Activated CD8-positive, alpha-beta memory T cell treated with anti-CD3 and anti-CD28 coated beads, Interleukin-2, amount 10 ng/mL, durations not matched to agents 7 days and 5 days (primary cell): ENCODE measurements at regions not wholly inside any gene's neighbourhood (a gene's known extent, or its start where the extent isn't known, plus 50 kb on each side); places are given as distances from the start of the nearest gene placed in this dataset.
"Not testable (repeated sequence)": the region's sequence is repeated elsewhere in the genome, so short reads cannot be mapped to it uniquely, and the experiment has no call there.

Experiments
- ATAC-seq: fragments of 150-1000 bp; cut with Tn5 transposase; one replicate; pipeline ENCODE4 v1.10.0; 2021; ENCODE audit warnings: moderate library complexity
- CTCF ChIA-PET: fragments of 350-600 bp; sonication (Branson Sonifier 250); formaldehyde crosslinking; loops from one replicate; lab custom pipeline; 2021; ENCODE audit warnings: antibody characterized with exemption; lab: Charles Lee
- DNase-seq: peaks from one replicate; pipeline ENCODE4 v3.0.0-alpha.2; 2020
- H3K27ac Mint-ChIP-seq: one replicate; pipeline ENCODE4 v1.8.0; 2021; ENCODE audit warnings: mild to moderate bottlenecking, mixed read lengths
- H3K27me3 Mint-ChIP-seq: one replicate; pipeline ENCODE4 v1.8.0; 2021; ENCODE audit warnings: mixed read lengths
- H3K36me3 Mint-ChIP-seq: one replicate; pipeline ENCODE4 v1.8.0; 2021; ENCODE audit warnings: mild to moderate bottlenecking, mixed read lengths
- H3K4me1 Mint-ChIP-seq: one replicate; pipeline ENCODE4 v1.8.0; 2021; ENCODE audit warnings: mixed read lengths
- H3K4me3 Mint-ChIP-seq: one replicate; pipeline ENCODE4 v1.8.0; 2021; ENCODE audit warnings: mild to moderate bottlenecking, moderate library complexity, mixed read lengths
- H3K9me3 Mint-ChIP-seq: one replicate; pipeline ENCODE4 v1.8.0; 2022; ENCODE audit warnings: low read depth, mixed read lengths

DNA sequence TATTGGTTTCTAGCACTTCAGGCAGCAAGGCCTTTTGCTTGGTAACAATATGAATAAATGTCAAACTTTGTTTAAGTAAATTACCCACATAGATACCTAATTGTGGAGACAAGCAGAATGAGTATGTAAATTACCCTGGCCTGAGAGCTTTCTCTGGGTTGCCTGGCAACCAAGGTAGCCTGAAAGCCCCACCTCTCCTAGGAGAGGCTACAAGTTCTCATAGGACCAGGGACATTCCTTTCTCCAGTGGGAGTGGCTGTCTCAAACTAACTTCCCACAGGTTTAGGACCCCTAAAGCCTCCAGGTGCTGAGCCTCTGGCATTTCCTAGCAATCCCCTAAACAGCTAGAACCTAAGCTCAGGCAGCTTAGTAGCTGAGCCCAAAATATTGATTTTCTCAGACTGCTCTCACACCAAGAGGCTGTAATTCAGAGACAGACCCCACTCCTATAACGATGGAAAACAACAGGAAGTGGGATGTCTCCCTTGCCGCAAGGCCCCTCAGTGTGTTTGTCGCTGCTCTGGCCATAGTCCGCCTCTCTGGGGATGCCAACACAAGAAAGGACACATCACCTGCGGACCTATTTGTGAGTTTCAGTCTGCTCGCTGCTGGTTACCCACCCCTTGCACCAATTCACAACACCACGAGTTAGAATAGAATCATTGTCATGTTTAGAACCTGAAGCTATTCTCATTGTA, 207.3 kb downstream of the DLEU7 start:
- Mint-ChIP-seq H3K9me3 (no peaks in the 10 kb centered on the region), H3K27ac (no peak overlapping the region), H3K36me3 (no peaks in the 10 kb centered on the region), H3K4me3 (no peak overlapping the region), H3K27me3 (peaks cover 2% of the 10 kb centered on the region), H3K4me1 (peaks cover 2% of the 10 kb centered on the region)
- ATAC-seq (no peak), DNase-seq (no peak)
- CTCF ChIA-PET, result interaction anchor here (0.7 kb wide), 1 partner anchor 315 kb away, joined by 3 read pairs; no protein-coding TSS in a partner anchor

DNA sequence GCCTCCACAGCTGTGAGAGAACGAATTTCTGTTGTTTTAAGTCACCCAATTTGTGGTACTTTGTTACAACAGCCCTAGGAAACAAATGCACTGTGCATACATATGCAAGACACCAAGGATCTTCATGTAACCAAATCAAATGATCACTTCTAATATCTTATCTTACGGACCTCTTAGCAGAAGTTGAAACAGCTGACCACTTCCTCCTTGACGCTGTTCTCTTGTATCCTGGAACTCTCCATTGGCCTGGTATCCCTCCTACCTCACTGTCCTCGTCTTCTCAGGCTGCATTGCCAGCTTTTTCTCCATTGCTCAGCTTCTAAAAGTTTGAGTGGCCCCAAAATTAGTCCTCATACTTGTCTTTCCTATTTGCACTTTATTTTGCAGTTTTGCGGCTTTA, 200.4 kb downstream of the DLEU7 start:
- H3K36me3 Mint-ChIP-seq, result no peaks in the 10 kb centered on the region
- no peak overlapping the region for H3K4me3 Mint-ChIP-seq
- no peaks in the 10 kb centered on the region for H3K9me3 Mint-ChIP-seq
- no peak overlapping the region for H3K27ac Mint-ChIP-seq
- H3K4me1 Mint-ChIP-seq, result peaks cover 2% of the 10 kb centered on the region
- peaks cover 2% of the 10 kb centered on the region for H3K27me3 Mint-ChIP-seq
- CTCF ChIA-PET, result no interaction called here
- no peak for ATAC-seq
- no peak for DNase-seq

DNA sequence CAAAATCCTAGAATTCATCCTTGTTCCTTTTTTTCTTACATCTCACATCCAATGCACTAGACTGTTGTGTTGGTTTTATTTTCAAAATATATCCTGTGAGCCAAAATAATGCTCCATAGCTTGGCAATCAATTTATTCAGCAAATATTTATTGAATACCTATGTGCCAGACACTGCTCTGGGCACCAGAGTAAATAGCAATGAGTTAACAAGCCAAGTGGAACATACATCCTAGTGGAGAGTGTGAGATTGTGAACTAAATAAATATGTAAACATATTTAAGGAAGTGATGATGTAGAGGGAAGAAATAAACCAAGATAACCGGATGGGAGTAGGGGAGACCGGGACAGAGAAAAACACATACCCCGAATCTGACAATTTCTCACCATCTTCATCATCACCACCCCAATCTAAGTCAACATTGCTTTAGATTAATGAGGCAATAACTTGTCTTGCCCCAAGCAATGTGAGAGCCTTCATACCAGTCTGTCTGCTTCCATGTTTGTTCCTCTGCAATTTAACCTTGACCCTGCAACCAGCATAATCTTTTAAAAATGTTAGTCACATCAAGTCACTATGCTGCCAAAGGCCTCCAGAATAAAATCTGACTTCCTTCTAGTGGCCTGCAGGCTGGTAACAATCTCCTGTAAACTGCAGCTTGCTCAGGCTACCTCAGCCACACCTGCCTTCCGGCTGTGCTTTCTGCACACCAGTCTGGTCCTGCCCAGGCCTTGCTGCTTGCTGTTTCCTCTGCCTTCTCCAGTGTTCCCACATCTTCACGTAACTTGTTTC, 199.2 kb downstream of the DLEU7 start:
- Mint-ChIP-seq H3K4me3 (no peak overlapping the region), H3K4me1 (peaks cover 2% of the 10 kb centered on the region), H3K27ac (no peak overlapping the region), H3K36me3 (no peaks in the 10 kb centered on the region), H3K27me3 (peaks cover 2% of the 10 kb centered on the region), H3K9me3 (no peaks in the 10 kb centered on the region)
- CTCF ChIA-PET, result no interaction called here
- ATAC-seq, result no peak
- no peak for DNase-seq

DNA sequence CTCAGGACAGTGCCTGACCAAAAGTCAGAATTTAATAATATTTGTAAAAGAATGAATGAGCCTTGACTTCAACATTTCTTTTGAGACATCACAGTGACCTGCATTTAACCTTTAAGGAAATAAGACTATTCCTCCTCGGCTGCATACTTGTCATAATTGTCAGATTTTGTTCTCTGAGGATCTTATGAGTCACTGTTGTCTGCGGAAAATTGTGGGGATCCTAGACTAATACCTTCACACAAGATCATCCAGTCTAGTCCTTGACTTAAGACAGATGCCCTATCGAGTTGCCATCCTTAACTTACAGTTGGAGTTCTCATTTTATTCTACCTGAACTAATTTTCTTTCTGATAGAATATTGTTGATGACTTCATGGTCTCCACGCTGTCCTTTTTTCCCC, 198.4 kb downstream of the DLEU7 start:
- DNase-seq, result no peak
- Mint-ChIP-seq H3K4me1 (peaks cover 2% of the 10 kb centered on the region), H3K27me3 (peaks cover 2% of the 10 kb centered on the region), H3K9me3 (no peaks in the 10 kb centered on the region), H3K36me3 (no peaks in the 10 kb centered on the region), H3K27ac (no peak overlapping the region), H3K4me3 (no peak overlapping the region)
- ATAC-seq, result no peak
- CTCF ChIA-PET, result no interaction called here

DNA sequence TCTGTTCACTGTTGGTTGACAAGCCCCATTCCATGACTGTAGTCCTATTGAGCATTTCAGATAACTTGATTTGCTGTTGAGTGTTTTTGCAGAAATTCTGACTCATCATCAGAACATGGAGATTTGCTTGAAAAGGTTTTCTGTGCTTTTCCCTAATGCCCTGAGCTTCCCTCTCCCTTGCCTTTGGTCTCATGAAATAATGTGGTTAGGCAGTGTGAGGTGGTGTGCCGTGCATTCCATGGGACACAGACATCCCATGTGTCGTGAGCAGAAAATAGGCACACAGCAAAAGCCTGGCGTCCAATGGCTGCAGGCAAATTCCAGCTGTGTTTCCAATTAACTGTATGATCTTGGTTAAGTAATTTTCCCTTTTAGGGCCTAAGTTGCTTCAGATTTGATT, 197.4 kb downstream of the DLEU7 start:
- CTCF ChIA-PET, result no interaction called here
- H3K4me3 Mint-ChIP-seq, result no peak overlapping the region
- H3K27ac Mint-ChIP-seq, result no peak overlapping the region
- H3K9me3 Mint-ChIP-seq, result no peaks in the 10 kb centered on the region
- DNase-seq (no peak), ATAC-seq (no peak)
- H3K36me3 Mint-ChIP-seq, result no peaks in the 10 kb centered on the region
- no peaks in the 10 kb centered on the region for H3K4me1 Mint-ChIP-seq
- H3K27me3 Mint-ChIP-seq, result peaks cover 4% of the 10 kb centered on the region

DNA sequence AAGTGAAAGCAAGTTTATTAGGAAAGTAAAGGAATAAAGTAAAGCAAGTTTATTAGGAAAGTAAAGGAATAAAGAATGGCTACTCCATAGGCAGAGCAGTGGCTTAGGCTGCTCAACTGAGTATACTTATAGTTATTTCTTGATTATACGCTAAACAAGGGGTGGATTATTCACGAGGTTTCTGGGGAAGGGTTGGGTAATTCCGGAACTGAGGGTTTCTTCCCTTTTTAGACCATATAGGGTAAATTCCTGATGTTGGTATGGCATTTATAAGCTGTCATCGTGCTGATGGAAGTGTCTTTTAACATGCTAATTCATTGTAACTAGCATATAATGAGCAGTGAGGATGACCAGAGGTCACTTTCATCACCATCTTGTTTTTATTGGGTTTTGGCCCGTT, 194.3 kb downstream of the DLEU7 start:
- Mint-ChIP-seq H3K27me3 (peaks cover 5% of the 10 kb centered on the region), H3K4me1 (no peaks in the 10 kb centered on the region), H3K4me3 (no peak overlapping the region), H3K27ac (no peak overlapping the region), H3K9me3 (no peaks in the 10 kb centered on the region), H3K36me3 (no peaks in the 10 kb centered on the region)
- CTCF ChIA-PET, result no interaction called here
- ATAC-seq, result no peak
- DNase-seq, result no peak

DNA sequence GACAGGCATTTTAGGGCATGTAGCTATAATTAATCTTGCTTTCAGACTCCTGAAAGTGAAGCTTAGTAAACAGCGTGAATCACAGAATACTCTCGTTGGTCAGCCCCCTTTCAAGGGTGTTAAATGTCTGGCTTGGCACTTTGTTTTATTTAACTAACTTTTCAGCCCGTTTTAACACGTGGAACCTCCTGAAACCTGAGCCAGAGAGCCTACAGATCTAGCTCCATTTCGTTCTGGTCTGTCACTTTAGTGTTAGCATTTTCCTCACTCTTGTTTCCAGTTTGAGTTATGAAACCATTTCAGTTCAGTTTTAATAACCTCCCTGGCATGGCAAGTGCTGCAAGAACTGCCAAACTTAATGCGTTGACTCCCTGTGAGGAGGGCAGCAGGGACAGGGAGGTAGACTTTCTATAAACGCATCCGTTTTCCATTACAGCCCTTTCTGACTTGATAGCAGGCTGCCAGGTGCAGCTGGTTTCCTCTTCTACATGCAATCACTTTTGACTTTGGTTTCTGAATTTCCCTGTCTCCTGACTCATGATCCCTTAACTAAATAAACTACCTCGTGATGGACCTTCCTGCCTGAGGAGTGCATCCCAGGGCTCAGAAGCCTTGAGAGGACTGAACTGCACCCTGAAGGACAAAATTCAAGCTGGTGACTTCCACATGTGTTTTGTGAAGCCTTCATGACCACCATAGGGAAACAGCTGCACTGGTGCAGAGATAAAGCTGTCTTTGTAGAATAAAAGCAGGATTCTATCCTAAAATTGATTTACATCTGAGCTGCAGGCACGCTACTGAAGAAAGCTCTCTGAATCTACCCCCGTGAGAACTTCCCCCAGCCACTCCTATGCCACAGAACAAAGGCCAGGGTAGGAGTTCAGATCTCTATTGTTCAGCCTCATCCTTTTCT, 192.6 kb downstream of the DLEU7 start:
- no peaks in the 10 kb centered on the region for H3K9me3 Mint-ChIP-seq
- no peak for ATAC-seq
- peaks cover 5% of the 10 kb centered on the region for H3K27me3 Mint-ChIP-seq
- H3K27ac Mint-ChIP-seq, result no peak overlapping the region
- H3K4me1 Mint-ChIP-seq, result no peaks in the 10 kb centered on the region
- no peak for DNase-seq
- CTCF ChIA-PET, result no interaction called here
- H3K4me3 Mint-ChIP-seq, result no peak overlapping the region
- H3K36me3 Mint-ChIP-seq, result no peaks in the 10 kb centered on the region

DNA sequence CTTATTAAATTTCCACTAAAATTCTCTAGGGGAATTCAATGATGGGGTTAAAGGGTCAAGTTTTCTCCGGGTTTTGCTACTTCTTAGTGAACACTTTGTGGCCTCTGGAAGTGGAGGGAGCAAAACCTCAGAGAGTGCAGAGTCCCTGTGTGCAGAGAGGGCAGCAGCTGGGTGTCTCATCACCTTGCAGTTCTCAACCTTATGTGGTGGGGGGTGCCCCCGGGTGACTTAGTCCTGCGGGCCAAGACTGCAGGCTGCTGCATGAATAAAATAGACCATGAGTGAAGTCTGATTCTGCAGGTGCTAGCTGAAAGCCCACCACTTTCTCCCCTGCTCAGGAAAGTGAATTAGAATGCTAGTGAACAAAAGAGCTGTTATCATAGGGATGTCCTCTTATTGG, 191.6 kb downstream of the DLEU7 start:
- CTCF ChIA-PET, result no interaction called here
- H3K36me3 Mint-ChIP-seq, result no peaks in the 10 kb centered on the region

DNA sequence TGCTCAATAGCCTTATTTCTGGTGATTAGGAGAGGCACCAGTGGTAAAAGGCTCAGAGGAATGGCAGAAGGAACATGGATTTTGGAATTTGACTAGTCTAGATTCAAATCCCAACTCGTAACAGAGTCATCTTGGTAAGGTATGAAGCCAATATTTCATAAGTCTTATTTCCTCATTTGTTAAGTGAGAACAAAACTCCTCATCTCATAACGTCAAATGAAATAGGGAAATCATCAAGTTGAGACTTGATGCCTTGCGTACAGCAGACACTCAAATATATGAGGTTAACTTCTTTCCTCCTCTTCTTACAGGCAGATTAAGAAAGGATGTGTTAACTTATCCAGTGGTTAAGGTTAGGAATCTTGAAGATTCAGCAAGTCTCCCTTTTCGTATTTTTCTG, 189.2 kb downstream of the DLEU7 start:
- no peak overlapping the region for H3K4me3 Mint-ChIP-seq
- no peaks in the 10 kb centered on the region for H3K4me1 Mint-ChIP-seq
- CTCF ChIA-PET, result no interaction called here
- no peaks in the 10 kb centered on the region for H3K9me3 Mint-ChIP-seq
- peaks cover 5% of the 10 kb centered on the region for H3K27me3 Mint-ChIP-seq
- ATAC-seq (no peak), DNase-seq (no peak)
- H3K36me3 Mint-ChIP-seq, result no peaks in the 10 kb centered on the region
- no peak overlapping the region for H3K27ac Mint-ChIP-seq

More for the DNA sequence above, 191.6 kb downstream of the DLEU7 start:
- no peaks in the 10 kb centered on the region for H3K9me3 Mint-ChIP-seq
- H3K27me3 Mint-ChIP-seq, result peaks cover 5% of the 10 kb centered on the region
- no peak overlapping the region for H3K4me3 Mint-ChIP-seq
- no peaks in the 10 kb centered on the region for H3K4me1 Mint-ChIP-seq
- DNase-seq (no peak), ATAC-seq (no peak)
- H3K27ac Mint-ChIP-seq, result no peak overlapping the region

DNA sequence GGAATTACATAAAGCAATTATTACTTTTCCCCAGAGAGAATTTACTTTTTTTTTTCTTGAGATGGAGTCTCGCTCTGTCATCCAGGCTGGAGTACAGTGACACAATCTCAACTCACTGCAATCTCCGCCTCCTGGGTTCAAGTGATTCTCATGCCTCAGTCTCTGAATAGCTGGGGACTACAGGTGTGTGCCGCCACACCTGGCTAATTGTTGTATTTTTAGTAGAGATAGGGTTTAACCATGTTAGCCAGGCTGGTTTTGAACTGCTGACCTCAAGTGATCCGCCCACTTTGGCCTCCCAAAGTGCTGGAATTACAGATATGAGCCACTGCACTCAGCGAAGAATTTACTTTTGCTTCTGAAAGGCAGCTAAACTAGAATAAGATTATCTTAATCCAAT, 181.6 kb downstream of the DLEU7 start:
- H3K27ac Mint-ChIP-seq, DNase-seq, H3K4me3 Mint-ChIP-seq, H3K4me1 Mint-ChIP-seq, H3K27me3 Mint-ChIP-seq, H3K36me3 Mint-ChIP-seq, CTCF ChIA-PET, ATAC-seq: not testable (repeated sequence)
- peaks cover 13% of the 10 kb centered on the region for H3K9me3 Mint-ChIP-seq

DNA sequence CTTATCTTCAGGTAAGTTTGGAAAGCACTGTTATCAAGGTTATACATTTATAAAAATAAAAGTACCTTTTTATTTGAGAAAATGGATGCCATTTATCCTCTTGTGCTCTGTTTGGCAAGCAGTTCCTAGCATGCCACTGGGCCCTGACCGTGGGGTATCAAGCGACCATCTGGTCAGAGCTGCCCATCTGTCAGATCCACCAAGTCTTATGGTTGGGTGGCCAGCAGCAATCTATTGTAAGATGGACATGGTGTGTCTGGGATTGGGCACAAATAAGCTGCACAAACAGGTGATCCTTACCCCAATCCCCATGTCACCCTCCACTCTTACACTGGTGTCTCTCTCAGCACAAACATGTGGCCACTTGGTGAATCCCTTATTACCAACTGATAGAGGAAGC, 178.5 kb downstream of the DLEU7 start:
- DNase-seq, result no peak
- Mint-ChIP-seq H3K4me3 (no peak overlapping the region), H3K9me3 (peaks cover 14% of the 10 kb centered on the region), H3K27me3 (no peaks in the 10 kb centered on the region), H3K27ac (no peak overlapping the region), H3K4me1 (no peaks in the 10 kb centered on the region), H3K36me3 (peaks cover 1% of the 10 kb centered on the region)
- CTCF ChIA-PET, result no interaction called here
- no peak for ATAC-seq

DNA sequence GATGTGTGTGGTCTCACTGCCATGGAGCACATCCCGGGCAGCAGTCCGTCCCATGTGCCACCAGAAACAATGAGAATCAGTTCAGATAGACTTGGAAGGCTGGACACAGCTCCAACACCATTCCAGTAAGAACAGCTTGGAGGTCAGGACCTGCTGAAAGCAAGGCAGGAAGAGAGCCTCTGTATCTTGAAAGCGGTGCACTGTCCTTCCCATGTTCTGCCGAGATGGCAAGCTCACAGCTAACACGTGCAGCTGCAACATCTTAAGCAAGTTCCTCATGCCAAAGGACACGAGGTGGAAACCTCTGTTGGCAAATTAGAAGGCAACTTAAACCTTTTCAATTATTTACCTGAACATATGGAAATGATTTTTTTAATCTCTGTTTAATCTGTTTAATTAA, 175.4 kb downstream of the DLEU7 start:
- Mint-ChIP-seq H3K27me3 (no peaks in the 10 kb centered on the region), H3K4me1 (no peaks in the 10 kb centered on the region), H3K9me3 (peaks cover 12% of the 10 kb centered on the region), H3K36me3 (peaks cover 1% of the 10 kb centered on the region), H3K27ac (no peak overlapping the region), H3K4me3 (no peak overlapping the region)
- no peak for ATAC-seq
- DNase-seq, result no peak
- CTCF ChIA-PET, result interaction anchor here (1.1 kb wide), 1 partner anchor 9 kb away, joined by 3 read pairs; no protein-coding TSS in a partner anchor

DNA sequence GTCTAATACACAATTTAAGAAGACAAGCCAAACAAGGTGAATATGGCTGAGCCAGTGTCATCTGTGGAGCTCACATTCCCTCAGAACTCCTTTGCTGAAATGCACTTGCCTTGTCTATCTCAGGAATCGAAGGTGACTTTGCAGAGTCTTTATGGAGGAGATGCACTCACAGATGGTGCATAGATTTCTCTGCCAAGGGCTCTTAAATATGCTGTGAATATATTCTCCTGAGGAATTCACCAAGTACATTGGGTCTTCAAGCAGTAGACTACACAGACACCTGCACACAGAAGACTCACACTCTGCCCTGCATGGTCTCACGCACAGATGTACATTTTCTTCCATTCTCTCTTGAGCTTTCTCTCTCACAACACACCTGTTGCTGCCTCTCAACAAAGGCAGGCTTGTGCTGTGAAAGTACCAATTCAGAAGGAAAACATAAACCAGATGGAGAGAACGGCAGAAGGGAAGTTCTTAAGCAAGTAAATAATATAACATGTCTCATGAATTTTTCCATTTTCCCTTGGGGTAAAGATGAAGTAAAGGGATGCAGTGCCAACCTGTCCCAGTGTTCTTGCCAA, 174.7 kb downstream of the DLEU7 start:
- H3K27ac Mint-ChIP-seq, result no peak overlapping the region
- peaks cover 1% of the 10 kb centered on the region for H3K36me3 Mint-ChIP-seq
- no peaks in the 10 kb centered on the region for H3K4me1 Mint-ChIP-seq
- H3K9me3 Mint-ChIP-seq, result peaks cover 12% of the 10 kb centered on the region
- H3K27me3 Mint-ChIP-seq, result no peaks in the 10 kb centered on the region
- DNase-seq (no peak), ATAC-seq (no peak)
- CTCF ChIA-PET, result interaction anchor here (1.1 kb wide), 1 partner anchor 10 kb away, joined by 3 read pairs; no protein-coding TSS in a partner anchor
- H3K4me3 Mint-ChIP-seq, result no peak overlapping the region
